NCI-H146 treated with DMSO at 0.1 percent for 48 hours (cell line): ENCODE measurements at regions not wholly inside any gene's neighbourhood (a gene's known extent, or its start where the extent isn't known, plus 50 kb on each side); places are given as distances from the start of the nearest gene placed in this dataset.

ENCODE experiments used
- DNase-seq: peaks from one replicate; lab custom pipeline; 2025; ENCODE audit not compliant: unreplicated experiment; lab: John Stamatoyannopoulos, UW

DNA sequence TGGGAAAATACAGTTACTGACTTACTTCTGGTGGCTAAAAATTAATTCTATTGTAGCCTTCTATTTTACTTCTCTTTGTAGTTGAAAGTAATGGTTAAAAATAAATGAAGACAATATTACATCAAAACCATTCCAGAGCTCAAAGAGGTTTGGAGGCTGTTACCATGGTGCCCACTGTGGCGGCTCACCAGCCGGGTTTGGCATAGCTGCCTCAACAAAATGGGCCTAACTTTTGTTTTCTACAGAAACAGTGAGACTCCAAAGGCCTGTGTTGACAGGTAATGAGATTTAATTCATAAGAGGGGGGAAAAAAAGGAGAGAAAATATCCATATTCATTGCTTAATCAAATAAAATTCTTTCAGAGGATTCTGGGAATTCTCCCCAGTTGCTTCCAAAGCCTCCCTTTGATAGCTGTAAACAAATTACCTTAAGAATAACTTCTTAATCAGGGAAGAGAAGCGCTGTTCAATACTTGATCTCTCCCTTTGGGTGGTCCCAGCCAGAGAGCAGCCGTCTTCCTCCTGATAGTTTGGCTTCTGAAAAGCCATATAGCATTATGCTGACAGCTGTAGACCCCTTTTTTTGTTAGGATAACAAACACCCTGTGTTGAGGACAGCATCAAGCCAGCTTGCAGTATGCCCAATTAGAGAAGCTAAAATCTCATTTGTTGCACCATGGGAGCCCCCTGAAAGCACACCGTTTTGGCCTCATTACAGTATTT lies 266.8 kb downstream of the NEDD1 start:
- DNase-seq: no peak

DNA sequence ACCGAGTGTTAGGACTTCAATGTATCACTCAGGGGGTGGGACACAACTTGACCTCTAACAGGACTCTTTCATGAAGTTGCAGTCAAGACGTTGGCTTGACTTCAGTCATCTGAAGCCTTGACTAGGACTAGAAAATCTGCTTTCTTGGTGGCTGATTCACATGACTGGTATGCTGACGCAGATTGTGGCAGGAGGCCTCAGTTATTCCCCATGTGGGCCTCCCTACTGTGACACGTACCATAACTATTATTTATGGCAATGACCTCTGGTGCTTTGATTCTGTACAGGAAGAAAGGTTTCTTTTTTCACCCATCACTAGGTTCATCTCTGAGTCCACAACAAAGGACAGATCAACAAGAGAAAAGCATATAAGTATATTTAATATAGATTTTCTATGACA lies 270.4 kb downstream of the NEDD1 start:
- DNase-seq: no peak

- no peak for DNase-seq
Measured at GRCh38 chr12:97181571-97182265, 274.7 kb downstream of the NEDD1 start.

DNA sequence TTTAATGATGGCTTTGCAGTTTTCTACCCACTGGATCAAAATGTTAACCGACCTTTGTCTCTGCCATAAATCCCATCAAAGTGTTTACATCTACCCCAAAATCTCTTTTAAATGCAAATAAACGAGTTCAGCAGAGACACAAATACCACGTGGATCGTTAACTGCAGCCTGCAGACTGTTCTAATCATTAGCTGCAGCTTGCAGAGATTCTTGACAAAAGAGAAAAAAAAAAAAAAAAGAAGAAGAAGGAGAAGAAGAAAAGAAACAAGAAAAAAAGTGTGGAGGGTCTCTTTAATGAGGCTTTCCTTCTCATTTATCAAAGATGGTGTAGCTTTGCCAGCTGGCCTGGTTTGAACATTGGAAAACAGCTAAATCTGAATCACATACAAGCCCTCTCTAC lies 275.7 kb downstream of the NEDD1 start:
- no peak for DNase-seq

DNA sequence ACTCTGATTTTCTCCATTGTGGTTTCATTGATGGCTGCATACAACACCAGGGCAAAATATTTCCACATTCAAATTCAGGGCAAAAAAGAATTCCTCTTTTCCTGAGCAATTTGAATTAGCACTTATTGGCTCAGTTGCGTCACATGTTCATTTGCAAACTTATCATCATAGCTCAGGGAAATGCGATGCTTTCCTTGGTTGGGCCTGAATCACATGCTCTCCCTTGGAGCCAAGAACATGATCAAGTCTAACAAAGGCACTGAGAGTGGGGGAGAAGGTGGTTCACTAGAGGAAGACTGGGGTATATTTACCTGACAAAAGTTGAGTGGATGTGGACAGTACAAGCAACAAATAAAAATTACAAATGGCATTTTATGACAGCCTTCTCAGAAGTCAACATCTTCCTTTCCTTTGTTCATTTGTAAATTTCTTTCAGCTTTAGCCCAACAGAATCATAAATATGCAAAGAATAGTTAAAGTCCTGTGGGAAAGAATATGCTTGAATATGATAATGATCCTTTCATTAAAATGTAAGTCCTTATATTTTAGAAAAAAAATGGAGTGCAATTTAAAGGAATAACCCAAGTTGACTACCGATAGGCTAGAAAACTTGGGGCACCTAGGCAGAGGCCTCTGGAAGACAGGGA lies 277.2 kb downstream of the NEDD1 start:
- DNase-seq: no peak

DNA sequence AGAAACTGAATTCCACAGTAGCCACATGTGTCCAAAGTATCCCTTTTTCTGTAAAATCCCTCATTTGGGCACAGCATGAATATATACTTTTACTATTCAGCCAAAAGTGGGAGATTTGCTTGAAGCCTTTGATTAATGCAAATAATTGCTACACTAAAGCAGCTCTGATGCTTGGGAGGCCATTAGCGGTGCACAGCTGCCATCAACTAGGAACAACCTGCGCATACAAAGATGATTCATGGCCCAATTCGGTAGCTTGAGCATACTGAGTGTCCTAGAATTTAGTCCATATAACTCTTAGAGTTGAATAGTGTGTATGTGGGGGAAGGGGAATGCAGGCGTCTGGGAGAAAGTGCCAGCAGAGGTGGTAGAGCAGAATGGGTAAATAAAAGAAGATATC lies 277.0 kb upstream of the RMST start:
- no peak for DNase-seq

- no peak for DNase-seq
Measured at GRCh38 chr12:97194546-97194945, 268.1 kb upstream of the RMST start.

DNA sequence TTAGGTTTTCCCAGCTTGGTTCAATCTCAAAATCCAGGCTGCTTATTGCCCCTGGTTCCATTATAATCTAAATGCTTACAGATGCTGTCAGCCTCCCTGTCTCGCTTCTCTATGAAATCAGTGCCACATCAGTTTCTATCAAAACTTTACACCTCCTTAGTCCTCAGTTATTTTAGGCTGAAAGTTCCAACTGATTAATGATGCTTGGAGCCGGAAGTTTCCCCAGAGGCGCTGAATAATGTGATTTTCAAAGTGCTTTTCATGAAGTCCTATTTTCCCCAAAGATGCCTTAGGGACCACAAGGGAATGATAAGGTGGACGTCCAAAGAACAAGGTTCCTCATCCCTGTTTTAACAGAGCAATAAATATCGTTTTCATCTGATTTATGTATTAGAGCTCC lies 262.4 kb upstream of the RMST start:
- no peak for DNase-seq

DNA sequence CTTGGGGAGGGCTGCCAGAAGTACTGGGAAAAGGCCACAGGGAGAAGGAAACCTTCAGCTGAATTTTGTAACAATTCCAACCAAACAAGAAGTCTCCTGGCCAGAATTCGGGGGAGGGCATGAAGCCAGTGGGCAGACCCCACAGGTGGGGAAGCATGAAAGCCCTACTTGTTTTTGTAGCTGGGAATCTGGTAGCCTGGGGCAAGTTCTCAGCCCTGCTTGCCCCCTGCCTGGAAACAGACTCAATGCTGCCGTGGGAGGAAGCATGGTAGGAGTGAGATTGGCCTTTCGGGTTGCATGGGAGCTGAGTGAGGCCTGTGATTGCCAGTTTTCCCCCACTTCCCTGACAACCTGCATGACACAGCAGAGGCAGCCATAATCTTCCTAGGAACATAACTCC lies 259.2 kb upstream of the RMST start:
- DNase-seq: no peak

DNA sequence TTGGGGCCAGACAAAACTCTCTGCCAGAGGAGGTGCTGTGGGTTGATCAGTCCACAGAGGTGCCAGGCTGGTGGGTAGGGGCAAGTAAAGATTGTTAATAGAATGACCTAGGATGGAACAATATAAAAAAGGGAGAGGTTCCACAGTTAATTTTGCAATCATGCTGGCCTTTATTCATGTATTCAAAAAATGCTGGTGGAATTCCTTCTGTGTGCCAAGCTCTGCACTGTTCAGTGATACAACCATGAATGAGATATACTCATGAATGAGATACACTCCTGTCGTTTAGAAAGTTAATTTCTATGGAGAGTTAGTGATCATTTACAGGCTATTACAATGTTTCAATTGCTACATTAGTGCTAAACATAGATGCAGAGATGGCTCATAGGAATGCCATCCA lies 252.6 kb upstream of the RMST start:
- DNase-seq: no peak

DNA sequence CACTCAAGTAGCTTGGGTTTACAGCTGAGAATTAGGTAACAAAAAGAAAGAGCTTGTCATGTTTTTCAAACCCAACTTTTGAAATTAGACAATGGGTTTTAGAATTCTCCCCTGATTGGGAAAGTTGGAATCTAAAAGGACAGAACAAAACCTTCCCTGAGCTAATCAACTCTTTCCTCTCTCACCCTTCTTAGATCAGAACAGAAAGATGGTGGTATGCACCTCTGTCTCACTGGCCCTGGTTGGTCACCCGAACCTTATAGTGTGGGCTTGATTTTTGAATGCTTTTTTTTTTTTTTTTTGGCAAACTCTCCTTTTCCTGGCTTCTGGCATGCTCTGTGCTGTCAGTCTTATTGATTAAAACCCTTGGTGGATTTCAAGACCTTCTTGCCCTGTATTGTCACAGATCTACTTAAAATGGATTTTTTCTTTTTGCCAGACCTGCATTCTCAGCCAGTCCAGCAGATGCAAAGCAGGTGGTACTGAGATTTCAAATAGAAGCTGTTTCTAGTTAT lies 251.1 kb upstream of the RMST start:
- no peak for DNase-seq

GRCh38 chr12:97216848-97217247 lies 245.8 kb upstream of the RMST start:
- peak; percentile 68 for DNase-seq

DNA sequence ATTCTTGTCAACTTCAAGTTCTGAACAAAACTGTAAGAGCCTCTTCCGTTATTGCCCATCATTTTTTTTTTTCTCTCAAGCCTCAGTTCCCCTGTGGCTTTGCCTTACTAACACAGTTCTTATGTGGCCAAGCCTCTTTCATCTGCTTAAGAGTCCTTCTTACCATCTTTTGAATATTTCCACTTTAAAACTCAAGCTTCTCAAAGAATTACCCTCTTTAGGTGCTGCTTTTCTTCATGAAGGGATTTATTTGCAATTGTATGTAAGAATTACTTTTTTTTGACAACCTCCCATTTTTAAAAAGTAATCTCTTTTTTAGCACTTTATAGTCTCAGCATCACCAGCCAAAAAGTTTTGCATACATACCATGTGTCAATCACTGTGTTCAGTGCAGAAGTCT lies 240.2 kb upstream of the RMST start:
- no peak for DNase-seq

DNA sequence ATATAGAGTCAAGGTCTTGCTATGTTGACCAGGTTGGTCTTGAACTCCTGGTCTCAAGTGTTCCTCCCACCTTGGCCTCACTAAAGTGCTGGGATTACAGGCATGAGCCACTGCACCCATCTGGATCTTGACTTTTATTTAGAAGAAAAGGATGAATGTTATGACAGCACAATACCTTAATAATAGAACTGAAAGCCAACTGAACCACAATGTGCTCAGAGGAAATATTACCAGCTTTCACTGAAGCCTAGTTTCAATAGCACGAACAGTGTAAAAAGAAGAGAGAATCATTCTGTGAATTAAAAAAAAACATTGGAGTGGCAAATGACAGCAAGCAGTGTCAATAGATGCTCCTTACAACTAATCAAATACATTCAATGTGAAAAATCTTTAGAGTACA lies 239.2 kb upstream of the RMST start:
- no peak for DNase-seq

DNA sequence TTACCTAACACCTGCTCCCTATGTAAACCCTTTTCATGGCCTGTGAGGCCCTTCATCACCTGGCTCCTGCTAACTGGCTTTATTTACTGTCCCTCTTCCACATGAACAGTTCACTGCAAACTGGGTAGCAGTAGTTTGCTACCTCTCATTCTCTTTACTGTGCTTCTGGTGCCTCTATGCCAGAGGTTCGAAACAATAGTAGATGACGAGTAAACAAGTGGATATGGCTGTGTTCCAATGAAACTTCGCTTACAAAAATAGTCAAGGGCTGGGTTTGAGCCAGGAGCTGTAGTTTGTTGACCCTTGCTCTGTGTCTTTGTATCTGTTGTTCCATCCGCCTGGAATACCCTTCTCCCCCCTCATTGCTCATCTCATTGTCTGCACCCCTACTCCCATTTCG lies 233.6 kb upstream of the RMST start:
- DNase-seq: peak; percentile 99

DNA sequence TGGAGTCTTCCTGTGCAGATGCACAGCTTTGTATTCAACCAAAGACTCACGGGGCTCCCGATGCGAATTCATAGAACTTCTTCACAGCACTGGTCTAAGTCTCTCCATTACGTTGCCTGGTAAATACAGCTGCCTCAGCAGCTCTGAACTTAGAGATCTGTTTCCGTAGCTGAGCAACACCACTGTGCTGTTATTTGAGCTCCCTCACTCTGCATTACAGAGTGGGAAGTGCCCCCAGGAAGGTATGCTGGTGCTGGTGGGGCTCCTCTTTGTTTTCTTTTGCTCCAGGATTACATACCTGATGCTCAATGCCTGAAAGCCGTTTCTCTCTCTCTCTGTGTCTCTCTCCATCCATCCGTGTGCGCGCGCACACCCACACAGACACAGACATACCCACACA lies 227.5 kb upstream of the RMST start:
- DNase-seq: no peak

- no peak for DNase-seq
Measured at GRCh38 chr12:97246368-97246767, 216.2 kb upstream of the RMST start.

- no peak for DNase-seq
Measured at GRCh38 chr12:97250483-97250882, 212.1 kb upstream of the RMST start.

DNA sequence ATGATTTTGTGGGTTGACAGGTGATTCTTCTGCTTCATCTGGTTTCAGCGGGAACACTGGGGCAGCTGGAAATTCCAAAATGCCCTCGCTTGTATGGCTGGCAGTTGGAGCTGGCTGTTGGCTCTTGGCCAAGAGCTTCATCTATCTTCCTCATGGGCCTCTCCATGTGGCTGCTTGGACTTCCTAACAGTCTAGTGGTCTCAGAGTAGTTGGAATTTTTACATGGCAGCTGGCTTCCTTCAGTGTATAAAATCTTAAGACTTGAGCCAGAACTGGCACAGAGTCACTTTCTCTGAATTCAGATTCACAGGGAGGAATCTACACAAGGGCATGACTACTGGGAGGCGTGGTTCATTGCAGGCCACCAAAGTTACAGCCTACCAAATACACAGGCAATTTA lies 204.9 kb upstream of the RMST start:
- DNase-seq: no peak

DNA sequence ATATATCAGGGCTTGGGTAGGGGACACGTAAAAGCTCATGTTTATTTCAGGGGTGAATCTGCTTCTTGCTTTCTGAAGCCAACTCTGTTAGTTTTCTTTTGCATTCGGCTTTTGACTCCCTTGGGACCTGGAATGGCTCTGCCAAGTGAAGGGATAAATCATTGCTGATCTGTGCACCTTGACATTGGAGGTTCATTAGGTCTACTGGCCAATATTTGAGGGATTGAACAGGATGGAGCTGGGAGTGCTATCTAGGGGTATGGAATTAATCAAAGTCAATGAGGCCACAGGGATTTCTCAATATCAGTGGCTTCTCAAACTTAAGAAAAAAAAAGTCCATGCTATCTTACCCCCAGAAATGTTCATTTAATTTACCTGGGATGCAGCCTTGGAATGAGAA lies 203.5 kb upstream of the RMST start:
- DNase-seq: no peak

DNA sequence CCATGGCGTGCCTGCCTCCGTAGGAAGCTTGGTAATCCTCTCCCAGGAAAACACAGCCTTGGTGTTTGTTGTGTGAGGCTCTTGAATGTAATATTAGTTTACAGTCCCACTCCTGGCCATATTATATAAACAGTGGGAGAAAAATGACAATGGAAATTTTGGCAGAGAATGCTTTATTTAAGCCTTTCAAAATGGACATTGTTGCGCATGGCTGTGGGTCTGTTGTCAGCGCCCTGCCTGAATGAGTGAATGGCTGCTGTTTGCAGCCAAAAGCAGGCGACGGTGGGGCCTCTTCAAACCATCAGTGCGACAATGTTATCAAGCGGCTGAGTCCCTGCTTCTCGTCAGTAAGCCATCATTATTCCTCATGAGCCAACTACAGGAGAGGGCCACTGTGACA lies 201.8 kb upstream of the RMST start:
- no peak for DNase-seq

- DNase-seq: no peak
Measured at GRCh38 chr12:97267166-97267565, 195.4 kb upstream of the RMST start.
